HG03097 (cell line): ENCODE measurements at regions not wholly inside any gene's neighbourhood (a gene's known extent, or its start where the extent isn't known, plus 50 kb on each side); places are given as distances from the start of the nearest gene placed in this dataset.
A peak's percentile ranks its signal among the peaks of the same experiment; 100 is the strongest.

Experiments used
- ATAC-seq: cut with Tn5 transposase; IDR thresholded peaks from one replicate; pipeline ENCODE4 v1.9.1; 2021; ENCODE audit not compliant: unreplicated experiment, low FRiP score

DNA sequence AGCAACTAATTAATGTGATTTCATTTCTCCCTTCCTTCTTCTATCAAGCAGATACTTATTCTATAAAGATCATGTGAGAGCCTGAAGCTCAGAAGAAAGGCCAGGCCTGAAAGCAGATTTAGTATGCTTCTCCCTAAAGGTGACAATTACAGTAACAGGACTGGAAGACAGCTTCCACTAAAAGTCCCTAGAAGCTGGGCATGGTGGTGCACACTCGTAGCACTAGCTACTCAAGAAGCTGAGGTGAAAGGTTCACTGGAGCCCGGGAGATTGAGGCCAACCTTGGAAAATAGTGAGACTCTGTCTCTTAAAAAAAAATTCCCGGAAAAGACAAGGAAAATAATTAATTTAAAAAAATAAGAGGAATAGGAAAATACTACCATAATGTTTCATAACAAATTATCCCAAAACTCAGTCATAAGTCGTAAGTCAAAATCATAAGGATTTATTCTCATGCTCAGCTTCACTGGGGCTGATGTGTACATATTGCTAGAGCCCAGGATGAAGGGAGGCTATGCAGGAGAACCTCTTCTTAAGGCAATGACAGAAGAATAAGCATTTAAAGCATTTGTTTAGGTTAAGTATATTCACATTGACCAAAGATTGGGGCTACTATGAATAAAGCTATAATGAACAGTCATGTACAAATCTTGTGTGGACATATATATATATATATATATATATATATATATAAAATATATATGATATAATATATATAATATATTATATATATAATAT, 210.8 kb upstream of the SMARCA2 start:
- ATAC-seq, result no peak

DNA sequence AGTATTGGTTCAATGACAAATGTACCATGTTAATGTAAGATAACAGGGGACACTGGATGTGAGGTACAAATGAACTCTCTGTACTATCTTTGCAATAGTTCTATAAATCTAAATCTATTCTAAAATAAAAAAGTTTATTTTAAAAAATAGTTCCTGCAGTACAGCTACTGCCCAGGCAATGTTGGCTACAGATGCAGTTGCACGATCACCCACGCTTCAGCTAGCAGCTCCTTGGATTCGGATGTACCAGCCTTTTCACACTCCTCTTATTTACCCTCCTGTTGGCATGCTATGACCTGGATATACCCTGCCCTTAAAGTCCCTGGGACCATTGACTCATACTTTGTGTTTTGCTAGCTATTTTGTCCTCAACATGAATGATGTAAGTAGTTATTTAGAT, 185.4 kb upstream of the SMARCA2 start:
- no peak for ATAC-seq

DNA sequence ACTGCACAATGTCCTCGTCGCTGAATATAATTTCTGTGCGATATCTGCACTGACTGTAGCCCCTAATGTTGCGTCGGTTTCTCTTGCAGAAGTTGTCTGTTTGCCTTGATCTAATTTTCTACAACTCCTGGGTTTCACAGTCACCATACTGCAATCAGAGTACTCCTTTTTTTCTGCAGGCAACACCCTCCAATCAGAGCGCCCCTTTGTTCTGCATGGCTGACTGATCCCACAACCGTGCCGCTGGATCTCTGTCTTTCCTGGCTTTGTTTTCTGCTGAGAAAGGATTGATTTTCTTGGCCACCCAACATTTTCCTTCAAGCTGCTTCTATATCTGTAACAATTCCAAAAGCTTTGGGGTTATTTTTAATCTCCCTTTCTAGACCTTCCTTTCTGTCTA, 182.2 kb upstream of the SMARCA2 start:
- ATAC-seq, result no peak

DNA sequence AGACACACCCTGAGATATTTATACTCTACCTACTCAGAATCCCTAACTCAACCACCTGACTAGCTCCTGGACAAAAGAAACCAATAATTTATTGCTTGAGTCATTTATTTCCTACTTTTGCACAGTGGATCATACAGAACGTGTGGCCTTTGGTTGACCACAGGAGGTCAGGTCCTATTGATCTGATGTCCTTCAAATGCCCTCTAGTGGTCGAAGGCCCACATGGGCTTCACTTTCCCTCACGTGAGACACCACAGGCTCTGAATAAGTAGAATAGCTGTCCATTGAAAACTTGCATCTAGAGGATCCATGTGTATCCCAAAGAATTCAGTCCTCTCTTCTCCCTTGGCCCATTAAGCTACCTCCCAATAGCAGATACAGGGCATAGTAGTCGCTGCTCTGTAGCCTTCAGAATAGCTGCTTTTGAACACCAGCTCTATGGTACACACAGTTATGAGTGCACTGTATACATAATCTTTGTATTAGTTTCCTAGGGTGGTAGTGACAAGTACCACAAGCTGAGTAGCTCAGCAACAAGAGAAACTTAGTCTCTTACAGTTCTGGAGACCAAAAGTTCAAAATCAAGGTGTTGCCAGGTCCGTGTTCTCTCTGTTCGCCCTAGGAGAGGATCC, 177.6 kb upstream of the SMARCA2 start:
- ATAC-seq, result no peak

DNA sequence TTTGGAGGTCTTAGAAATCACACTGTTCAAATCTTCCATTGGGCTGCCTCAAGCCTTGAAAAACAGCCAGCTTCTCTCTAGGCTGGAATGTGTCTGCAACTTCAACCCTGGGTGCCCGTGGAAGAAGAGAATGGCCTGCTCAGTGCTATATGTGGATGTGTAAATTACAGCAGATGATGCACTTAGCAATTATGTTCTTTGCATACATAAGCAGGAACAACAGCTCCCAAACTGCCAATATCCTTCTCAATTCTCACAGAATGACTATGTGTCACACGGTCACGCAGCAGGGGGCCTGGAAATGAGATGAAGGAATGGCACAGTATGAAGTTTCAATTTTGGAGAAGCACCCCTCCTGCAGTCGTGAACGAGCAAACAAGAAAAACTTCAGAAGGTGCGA, 175.2 kb upstream of the SMARCA2 start:
- no peak for ATAC-seq

DNA sequence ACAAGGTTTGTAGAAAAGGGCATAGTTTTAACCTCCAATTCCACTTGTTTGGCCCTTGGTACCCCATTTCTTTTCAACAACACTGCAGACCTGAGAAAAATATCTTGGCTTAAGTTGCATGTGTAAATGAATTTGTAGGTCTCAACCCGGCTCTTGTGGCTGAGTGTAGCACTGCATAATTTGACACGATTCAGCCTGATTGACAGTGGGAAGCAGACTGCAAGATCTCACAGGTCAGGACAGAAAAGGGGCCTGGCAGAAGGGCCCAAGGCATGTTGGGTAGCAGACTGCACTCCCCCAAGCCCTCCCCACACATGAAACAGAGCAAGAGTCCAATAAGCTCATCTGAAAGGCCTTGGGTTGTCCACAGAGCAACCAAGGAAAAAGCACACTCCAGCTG, 169.7 kb upstream of the SMARCA2 start:
- ATAC-seq, result no peak

DNA sequence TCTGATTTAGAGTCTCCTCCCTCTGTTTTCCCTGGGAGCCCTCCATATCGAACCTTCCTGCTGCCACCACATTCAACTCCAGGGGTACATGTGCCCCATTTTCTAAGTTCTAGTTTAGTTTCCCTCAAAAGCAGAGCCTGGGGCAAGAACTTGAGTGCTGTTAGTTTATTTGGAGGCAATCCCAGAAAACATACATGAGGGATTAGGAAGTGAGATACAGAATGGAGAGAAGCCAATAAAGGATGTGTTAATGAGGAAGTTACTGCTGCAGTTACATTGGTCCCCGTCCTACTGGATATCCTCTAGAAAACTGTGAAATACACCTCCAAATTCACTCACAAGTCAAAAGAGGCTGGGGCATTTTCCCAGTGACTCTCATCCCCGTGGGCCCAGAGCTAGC, 159.4 kb upstream of the SMARCA2 start:
- ATAC-seq, result no peak

DNA sequence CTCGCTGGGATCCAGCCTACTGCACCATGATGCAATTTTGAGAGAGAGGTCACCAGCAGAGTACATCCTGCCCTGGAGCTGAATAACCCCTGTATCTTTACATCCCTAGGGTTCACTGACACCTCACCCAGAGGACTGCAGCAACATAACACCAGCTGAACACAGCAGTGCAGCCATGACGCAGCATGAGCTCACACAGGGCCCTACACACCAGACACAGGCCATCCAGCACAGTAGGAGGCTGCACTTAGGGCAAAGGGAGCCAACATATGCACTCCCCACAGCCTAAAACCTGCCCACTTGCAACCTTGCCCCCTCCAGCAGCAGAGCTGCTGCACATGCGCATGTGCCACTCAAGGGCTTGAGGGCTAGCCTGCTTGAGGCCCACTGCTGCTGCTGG, 157.3 kb upstream of the SMARCA2 start:
- no peak for ATAC-seq

DNA sequence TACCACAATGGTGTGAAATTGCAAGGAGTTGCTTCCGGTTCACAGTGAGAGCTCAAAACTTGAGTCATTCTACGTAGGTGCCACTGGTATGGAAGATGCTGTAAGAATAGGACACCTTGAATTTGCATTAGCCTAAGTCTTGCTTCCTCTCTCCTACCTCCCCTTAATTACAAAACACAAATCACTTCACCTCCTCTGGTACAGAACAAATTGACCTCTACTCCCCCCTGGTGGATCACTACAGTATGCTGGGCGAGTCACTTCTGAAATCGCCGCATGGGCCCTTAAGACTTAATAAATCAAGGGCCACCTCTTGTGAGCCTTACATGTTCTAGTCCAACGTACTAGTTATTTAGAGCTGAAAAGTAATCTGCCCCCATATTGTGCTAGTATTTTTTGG, 145.3 kb upstream of the SMARCA2 start:
- peak; percentile 54 for ATAC-seq

DNA sequence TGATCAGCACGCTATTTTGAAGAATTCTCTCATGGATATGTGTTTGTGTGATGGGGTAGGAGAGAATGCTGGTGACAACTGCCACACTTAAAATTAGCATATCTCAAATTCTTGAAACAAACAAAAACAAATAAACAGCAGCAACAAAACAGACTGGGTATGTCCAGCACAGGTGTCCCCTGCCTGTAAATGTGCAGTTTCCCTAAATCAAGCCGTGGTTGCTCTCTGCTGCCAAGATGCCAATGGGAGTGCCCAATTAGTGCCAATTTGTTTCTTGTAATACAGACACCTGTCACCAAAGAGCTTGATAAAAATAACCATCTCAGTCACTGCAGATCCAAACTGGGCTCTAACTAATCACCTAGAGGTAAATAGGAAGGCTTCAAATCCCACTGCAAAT, 144.2 kb upstream of the SMARCA2 start:
- ATAC-seq, result no peak

DNA sequence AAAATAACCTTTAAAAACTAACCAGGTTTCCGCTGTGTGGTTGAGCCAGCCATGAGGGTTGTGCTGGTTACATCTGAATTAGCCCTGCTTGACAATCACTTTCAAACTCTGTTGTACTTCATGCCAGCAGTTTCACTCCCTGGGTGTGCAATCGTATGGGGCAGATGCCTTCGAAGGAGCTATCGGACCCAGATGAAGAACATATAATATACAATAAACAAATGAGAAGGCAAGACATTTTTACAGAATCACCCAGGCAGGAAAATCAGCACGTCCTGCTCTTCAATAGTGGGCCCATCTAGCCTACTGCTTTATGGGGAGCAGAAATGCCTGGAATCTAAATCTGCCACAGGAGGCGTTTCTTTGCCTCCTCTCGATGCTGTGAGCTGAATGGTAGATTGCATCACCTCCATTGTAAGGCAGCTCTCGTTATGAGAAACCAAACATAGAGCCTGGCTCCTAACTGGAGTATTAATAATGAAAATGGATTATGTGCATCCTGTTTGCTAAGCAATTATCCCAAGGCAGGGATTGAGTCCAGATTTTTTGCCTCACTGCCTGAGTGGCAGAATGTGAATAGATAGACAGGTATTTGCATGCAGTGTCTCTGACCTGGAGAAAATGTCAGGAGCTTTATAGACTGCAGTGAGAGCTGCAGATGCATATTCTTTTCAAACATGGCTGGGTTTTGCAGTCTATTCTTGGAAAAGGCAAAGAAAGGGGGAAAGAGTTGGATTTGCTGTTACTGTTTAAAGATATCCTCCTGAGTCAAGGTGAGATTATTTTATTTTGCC, 143.3 kb upstream of the SMARCA2 start:
- no peak for ATAC-seq

DNA sequence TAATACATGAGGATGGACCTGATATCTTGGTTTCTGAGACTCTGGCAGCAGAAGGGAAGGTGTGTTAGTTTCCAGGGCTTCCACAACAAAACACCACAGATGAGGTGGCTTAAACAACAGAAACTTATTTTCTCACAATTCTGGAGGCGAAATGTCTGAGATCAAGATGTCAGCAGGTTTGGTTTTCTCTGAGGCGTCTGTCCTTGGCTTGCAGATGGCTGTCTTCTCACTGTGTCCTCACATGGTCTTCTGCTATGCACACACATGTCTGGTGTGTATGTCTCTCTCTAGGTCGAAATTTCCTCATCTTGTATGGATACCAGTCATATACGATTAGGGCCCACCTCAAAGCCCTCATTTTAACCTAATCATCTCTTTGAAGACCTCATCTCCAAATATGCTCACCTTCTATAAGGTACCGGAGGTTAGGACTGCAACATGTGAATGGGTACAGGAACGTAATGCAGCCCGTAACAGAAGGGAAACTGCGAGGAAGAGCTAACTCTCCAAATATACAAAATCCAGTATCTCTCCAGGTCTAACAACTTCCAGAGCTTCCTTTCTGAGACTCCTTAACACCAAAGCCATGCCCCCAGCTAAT, 139.8 kb upstream of the SMARCA2 start:
- no peak for ATAC-seq

DNA sequence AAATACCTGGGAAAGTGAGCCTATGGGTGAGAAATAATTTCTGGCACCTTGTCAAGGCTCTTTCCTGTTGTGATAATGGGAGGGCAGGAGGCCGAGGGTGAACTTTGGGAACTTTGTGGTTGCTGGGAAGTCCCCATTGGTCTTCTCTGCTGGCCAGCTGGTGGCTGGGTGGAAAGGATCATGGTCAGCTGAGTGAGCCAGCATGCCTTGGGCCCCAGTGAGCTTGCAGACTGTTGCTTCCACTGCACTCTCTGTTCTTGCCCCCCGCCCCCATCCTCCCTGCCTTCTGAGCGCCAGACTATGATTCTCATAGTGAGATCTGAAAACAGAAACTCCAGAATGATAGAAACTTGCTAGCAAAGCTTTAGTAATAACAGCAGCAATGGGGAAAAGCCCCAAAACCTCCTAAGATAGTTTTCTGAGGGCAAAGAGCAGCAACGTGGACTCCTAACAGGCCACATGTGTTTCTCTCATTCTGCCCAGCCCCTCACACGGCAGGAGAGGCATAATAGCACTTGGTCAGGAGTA, 139.2 kb upstream of the SMARCA2 start:
- ATAC-seq, result peak; percentile 65

DNA sequence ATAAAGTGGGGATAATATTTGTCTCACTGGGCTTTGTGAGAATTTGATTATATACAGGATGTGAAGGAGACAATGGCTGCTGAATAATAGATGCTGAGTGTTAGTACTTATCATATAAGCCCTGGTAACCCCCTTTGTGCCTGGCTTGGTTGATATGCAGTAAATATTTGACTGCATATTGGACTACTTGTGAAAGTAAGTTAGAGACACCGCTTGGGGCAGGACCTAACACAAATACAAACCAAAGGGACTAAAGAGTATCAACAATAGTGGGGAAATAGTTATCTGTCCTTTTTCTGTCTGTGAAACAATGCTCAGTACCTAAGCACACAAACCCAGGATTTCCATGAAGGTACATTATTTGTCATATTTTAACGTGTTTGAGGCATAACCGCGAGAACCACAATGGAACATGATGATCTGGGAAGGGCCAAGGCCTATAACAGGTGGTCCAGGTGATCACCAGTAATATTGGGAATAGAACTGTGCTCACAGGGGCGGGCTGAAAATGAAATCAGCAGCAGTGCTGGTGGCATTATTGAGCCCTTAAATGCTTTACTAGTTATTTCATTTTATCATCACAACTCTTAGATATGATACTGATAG, 138.2 kb upstream of the SMARCA2 start:
- ATAC-seq, result no peak

DNA sequence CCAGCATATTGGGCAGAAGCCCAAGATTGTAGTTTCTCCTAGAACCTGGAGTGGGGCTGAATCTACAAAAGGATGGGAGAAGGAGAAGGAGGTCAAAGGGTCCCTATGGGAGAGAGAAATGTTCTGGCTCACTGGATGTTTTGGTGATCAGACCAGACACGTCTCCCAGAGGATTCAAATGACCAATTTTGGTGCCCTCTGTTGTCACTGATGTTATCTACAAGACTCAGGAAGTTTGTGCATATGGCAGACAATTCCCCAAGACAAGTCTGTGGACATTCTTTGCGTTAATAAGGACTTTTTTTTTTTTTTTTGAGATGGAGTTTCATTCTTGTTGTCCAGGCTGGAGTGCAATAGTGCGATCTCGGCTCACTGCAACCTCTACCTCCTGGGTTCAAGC, 137.2 kb upstream of the SMARCA2 start:
- ATAC-seq, result no peak

DNA sequence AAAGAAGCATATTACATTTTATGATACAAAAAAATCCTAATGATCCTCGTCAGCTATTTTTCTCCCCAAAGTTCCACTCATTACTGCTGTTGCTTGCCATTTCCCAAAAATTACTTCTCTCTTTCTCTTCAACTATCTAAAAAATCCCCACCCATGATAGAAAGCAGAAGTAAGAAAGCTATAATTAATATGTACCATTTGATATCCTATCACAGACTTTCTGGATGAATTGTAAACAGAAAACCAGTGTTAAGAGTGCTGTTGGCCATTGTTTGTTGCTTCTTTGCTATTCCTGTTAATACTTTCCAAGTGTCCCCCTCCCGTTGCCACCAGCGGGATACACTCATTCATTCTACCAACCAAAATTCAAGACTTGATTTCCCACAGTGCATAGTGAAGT, 136.3 kb upstream of the SMARCA2 start:
- ATAC-seq, result no peak

DNA sequence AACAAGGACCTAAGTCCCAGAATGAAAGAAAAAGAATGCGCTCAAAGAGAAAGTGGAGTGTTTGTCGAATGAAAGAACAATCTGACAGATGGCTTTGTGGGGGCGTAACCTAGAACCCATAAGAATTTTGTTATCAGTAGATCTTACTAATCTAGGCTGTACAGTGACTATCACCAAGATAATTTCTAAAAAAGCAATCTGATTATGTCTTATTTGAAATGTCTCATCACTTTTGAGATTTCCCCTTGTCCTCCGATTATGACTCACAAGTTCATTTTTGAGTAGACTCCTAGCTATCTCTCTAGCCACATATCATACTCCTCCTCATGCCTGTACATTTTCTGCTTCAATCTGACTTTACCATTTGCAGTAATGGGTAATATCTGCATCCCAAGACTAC, 135.6 kb upstream of the SMARCA2 start:
- no peak for ATAC-seq

DNA sequence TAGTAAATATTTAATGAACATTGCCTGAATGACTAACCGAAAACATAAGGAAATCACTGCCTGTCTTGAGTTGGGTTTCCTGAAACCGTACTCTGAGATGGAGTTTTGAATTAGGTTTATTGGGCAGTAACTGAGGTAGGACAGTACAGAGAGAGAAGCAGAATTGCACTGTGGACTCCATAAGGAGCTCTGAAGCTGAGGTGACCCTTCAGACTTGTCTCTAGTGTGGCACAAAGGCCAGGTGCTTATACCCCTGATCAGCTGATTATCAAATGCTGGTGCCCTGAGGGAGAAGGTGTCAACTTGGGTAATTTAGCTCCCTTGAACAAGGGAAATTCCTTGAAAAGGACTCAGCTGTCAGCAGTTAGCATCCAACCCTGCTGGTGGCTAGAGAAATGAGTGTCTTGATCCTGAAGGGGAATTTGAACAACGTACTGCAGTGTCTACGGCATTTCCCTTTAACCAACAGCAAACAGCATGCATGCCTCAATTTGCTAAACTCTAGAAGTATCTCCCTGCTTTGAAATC, 135.0 kb upstream of the SMARCA2 start:
- ATAC-seq, result no peak

DNA sequence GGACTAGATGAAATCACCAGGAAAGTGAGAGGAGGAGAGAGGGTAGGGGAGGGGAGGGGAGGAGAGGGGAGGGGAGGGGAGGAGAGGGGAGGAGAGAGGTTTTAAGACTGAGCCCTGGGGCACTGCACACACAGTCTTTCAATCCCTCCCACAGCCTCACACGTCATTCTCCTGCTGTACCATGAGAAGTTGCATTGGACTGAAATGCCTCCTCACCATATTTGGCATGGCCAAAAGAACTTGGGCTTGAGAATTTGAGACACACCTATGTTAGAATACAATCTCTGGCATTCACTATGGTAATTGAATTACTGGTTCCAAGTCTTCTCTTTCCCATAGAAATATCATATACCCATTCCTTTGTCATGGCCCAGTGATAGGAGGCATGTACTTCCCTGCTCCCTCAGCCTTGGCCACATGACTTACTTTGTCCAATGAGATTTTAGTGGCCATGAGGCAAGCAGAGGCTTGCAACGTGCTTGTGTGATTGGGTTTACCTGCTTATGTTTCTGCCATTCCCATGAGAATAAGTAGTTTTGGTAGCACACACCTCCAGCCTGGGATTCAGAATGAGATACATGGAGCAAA, 133.3 kb upstream of the SMARCA2 start:
- ATAC-seq, result no peak
